H7 (cell line): ENCODE measurements at regions not wholly inside any gene's neighbourhood (a gene's known extent, or its start where the extent isn't known, plus 50 kb on each side); places are given as distances from the start of the nearest gene placed in this dataset.
"Not testable (repeated sequence)": the region's sequence is repeated elsewhere in the genome, so short reads cannot be mapped to it uniquely, and the experiment has no call there.

Experiments
- DNase-seq: peaks from one replicate; pipeline ENCODE4 v3.0.0; 2012
- H3K27me3 ChIP-seq: 2 replicates; pipeline ENCODE4 v1.6.0; 2011; ENCODE audit warnings: mild to moderate bottlenecking, low read length; ENCODE audit not compliant: control insufficient read depth, insufficient read depth
- H3K36me3 ChIP-seq: replicated peaks from 2 replicates; pipeline ENCODE4 v1.5.1; 2011; ENCODE audit warnings: low read length; ENCODE audit not compliant: control insufficient read depth, insufficient read depth
- H3K4me3 ChIP-seq: 2 replicates; pipeline ENCODE4 v1.5.1; 2011; ENCODE audit warnings: low read depth, mild to moderate bottlenecking, control low read depth, low read length, moderate library complexity; ENCODE audit not compliant: insufficient read depth

GRCh38 chr6:85887461-85887860, 244.8 kb upstream of the SYNCRIP start:
- Histone ChIP-seq H3K27me3 (no peaks in the 10 kb centered on the region), H3K4me3 (no peak overlapping the region), H3K36me3 (no peaks in the 10 kb centered on the region)
- no peak for DNase-seq

GRCh38 chr6:85868685-85869084, 226.0 kb upstream of the SYNCRIP start:
- no peak for DNase-seq
- H3K36me3 ChIP-seq: no peaks in the 10 kb centered on the region
- no peak overlapping the region for H3K4me3 ChIP-seq
- no peaks in the 10 kb centered on the region for H3K27me3 ChIP-seq

- Histone ChIP-seq H3K27me3 (no peaks in the 10 kb centered on the region), H3K4me3 (no peak overlapping the region), H3K36me3 (no peaks in the 10 kb centered on the region)
- no peak for DNase-seq
Observed at GRCh38 chr6:85867595-85867994, 224.9 kb upstream of the SYNCRIP start.

- H3K27me3 ChIP-seq: no peaks in the 10 kb centered on the region
- no peaks in the 10 kb centered on the region for H3K36me3 ChIP-seq
- no peak for DNase-seq
- no peak overlapping the region for H3K4me3 ChIP-seq
Observed at GRCh38 chr6:85866758-85867401, 224.2 kb upstream of the SYNCRIP start.

- Histone ChIP-seq H3K27me3 (no peaks in the 10 kb centered on the region), H3K4me3 (no peak overlapping the region), H3K36me3 (no peaks in the 10 kb centered on the region)
- no peak for DNase-seq
Observed at GRCh38 chr6:85866370-85866730, 223.7 kb upstream of the SYNCRIP start.

GRCh38 chr6:85865420-85866369, 223.0 kb upstream of the SYNCRIP start:
- H3K27me3 ChIP-seq: no peaks in the 10 kb centered on the region
- H3K36me3 ChIP-seq: no peaks in the 10 kb centered on the region
- no peak overlapping the region for H3K4me3 ChIP-seq
- DNase-seq: peak; percentile 14

- DNase-seq: peak; percentile 11
- H3K27me3 ChIP-seq: no peaks in the 10 kb centered on the region
- no peak overlapping the region for H3K4me3 ChIP-seq
- H3K36me3 ChIP-seq: no peaks in the 10 kb centered on the region
Observed at GRCh38 chr6:85864453-85865401, 222.0 kb upstream of the SYNCRIP start.

GRCh38 chr6:85856235-85856634, 213.5 kb upstream of the SYNCRIP start:
- no peak for DNase-seq
- H3K4me3 ChIP-seq: no peak overlapping the region
- no peaks in the 10 kb centered on the region for H3K27me3 ChIP-seq
- no peaks in the 10 kb centered on the region for H3K36me3 ChIP-seq

- not testable (repeated sequence) for H3K36me3 ChIP-seq, DNase-seq, H3K4me3 ChIP-seq, H3K27me3 ChIP-seq
Observed at GRCh38 chr6:85838351-85839119, 195.8 kb upstream of the SYNCRIP start.

- no peak for DNase-seq
- H3K4me3 ChIP-seq: no peak overlapping the region
- no peaks in the 10 kb centered on the region for H3K27me3 ChIP-seq
- H3K36me3 ChIP-seq: no peaks in the 10 kb centered on the region
Observed at GRCh38 chr6:85828973-85829372, 186.3 kb upstream of the SYNCRIP start.

GRCh38 chr6:85826997-85827396, 184.3 kb upstream of the SYNCRIP start:
- Histone ChIP-seq H3K27me3 (no peaks in the 10 kb centered on the region), H3K4me3 (no peak overlapping the region), H3K36me3 (no peaks in the 10 kb centered on the region)
- DNase-seq: no peak

- H3K36me3 ChIP-seq: no peaks in the 10 kb centered on the region
- no peak for DNase-seq
- no peaks in the 10 kb centered on the region for H3K27me3 ChIP-seq
- H3K4me3 ChIP-seq: no peak overlapping the region
Observed at GRCh38 chr6:85824329-85824728, 181.6 kb upstream of the SYNCRIP start.

GRCh38 chr6:85810558-85810957, 167.9 kb upstream of the SYNCRIP start:
- DNase-seq: no peak
- H3K27me3 ChIP-seq: no peaks in the 10 kb centered on the region
- no peaks in the 10 kb centered on the region for H3K36me3 ChIP-seq
- no peak overlapping the region for H3K4me3 ChIP-seq

- H3K27me3 ChIP-seq: no peaks in the 10 kb centered on the region
- no peak overlapping the region for H3K4me3 ChIP-seq
- DNase-seq: no peak
- H3K36me3 ChIP-seq: no peaks in the 10 kb centered on the region
Observed at GRCh38 chr6:85803721-85804120, 161.0 kb upstream of the SYNCRIP start.
